Activated CD4-positive, alpha-beta memory T cell treated with anti-CD3 and anti-CD28 coated beads, Interleukin-2, amount 10 ng/mL, durations not matched to agents 7 days and 5 days (primary cell): ENCODE measurements at regions not wholly inside any gene's neighbourhood (a gene's known extent, or its start where the extent isn't known, plus 50 kb on each side); places are given as distances from the start of the nearest gene placed in this dataset.
A peak's percentile ranks its signal among the peaks of the same experiment; 100 is the strongest.
"Not testable (repeated sequence)": the region's sequence is repeated elsewhere in the genome, so short reads cannot be mapped to it uniquely, and the experiment has no call there.

Experiments used
- CTCF ChIA-PET: fragments of 350-600 bp; sonication (Branson Sonifier 250); formaldehyde crosslinking; loops from one replicate; lab custom pipeline; 2021; ENCODE audit warnings: antibody characterized with exemption, inconsistent platforms; lab: Charles Lee
- POLR2A ChIA-PET: fragments of 350-600 bp; sonication (Branson Sonifier 250); formaldehyde crosslinking; loops from one replicate; lab custom pipeline; 2021; ENCODE audit warnings: antibody characterized with exemption; lab: Charles Lee
- DNase-seq: peaks from one replicate; pipeline ENCODE4 v3.0.0-alpha.2; 2020
- H3K27ac Mint-ChIP-seq: one replicate; pipeline ENCODE4 v1.8.0; 2021; ENCODE audit warnings: mild to moderate bottlenecking, mixed read lengths
- H3K27me3 Mint-ChIP-seq: one replicate; pipeline ENCODE4 v1.8.0; 2021; ENCODE audit warnings: mixed read lengths
- H3K36me3 Mint-ChIP-seq: one replicate; pipeline ENCODE4 v1.8.0; 2021; ENCODE audit warnings: low read depth, mixed read lengths
- H3K4me1 Mint-ChIP-seq: one replicate; pipeline ENCODE4 v1.8.0; 2021; ENCODE audit warnings: mixed read lengths
- H3K4me3 Mint-ChIP-seq: one replicate; pipeline ENCODE4 v1.8.0; 2021; ENCODE audit warnings: mild to moderate bottlenecking, mixed read lengths
- H3K9me3 Mint-ChIP-seq: one replicate; pipeline ENCODE4 v1.8.0; 2021; ENCODE audit warnings: mixed read lengths

GRCh38 chr14:71247106-71247505 lies 339.8 kb downstream of the PCNX1 start:
- DNase-seq = no peak
- Mint-ChIP-seq H3K4me1 (peaks cover 45% of the 10 kb centered on the region), H3K36me3 (peaks cover 26% of the 10 kb centered on the region), H3K27ac (peak overlapping the region; percentile 82), H3K4me3 (peak overlapping the region; percentile 27), H3K9me3 (peaks cover 29% of the 10 kb centered on the region), H3K27me3 (no peaks in the 10 kb centered on the region)
- ChIA-PET POLR2A (interaction anchor here (1.1 to 1.9 kb wide), 4 partner anchors 20 to 152 kb away, joined by 3 to 7 read pairs (median 4); no protein-coding TSS in a partner anchor), CTCF (no interaction called here)

- ChIA-PET POLR2A (no interaction called here), CTCF (no interaction called here)
- no peak for DNase-seq
- H3K4me1 Mint-ChIP-seq = peaks cover 45% of the 10 kb centered on the region
- H3K27ac Mint-ChIP-seq = no peak overlapping the region
- H3K4me3 Mint-ChIP-seq = no peak overlapping the region
- H3K36me3 Mint-ChIP-seq = peaks cover 26% of the 10 kb centered on the region
- no peaks in the 10 kb centered on the region for H3K27me3 Mint-ChIP-seq
- peaks cover 29% of the 10 kb centered on the region for H3K9me3 Mint-ChIP-seq
Observed at GRCh38 chr14:71248194-71248593, 340.9 kb downstream of the PCNX1 start.

GRCh38 chr14:71250347-71250746 lies 343.1 kb downstream of the PCNX1 start:
- Mint-ChIP-seq H3K9me3 (peaks cover 33% of the 10 kb centered on the region), H3K27ac (no peak overlapping the region), H3K4me3 (no peak overlapping the region), H3K4me1 (peaks cover 29% of the 10 kb centered on the region), H3K27me3 (no peaks in the 10 kb centered on the region), H3K36me3 (peaks cover 26% of the 10 kb centered on the region)
- CTCF ChIA-PET = no interaction called here
- no peak for DNase-seq
- POLR2A ChIA-PET = no interaction called here

- CTCF ChIA-PET = no interaction called here
- no peak overlapping the region for H3K27ac Mint-ChIP-seq
- H3K4me3 Mint-ChIP-seq = no peak overlapping the region
- POLR2A ChIA-PET = no interaction called here
- peaks cover 30% of the 10 kb centered on the region for H3K9me3 Mint-ChIP-seq
- peaks cover 25% of the 10 kb centered on the region for H3K4me1 Mint-ChIP-seq
- no peaks in the 10 kb centered on the region for H3K27me3 Mint-ChIP-seq
- DNase-seq = no peak
- H3K36me3 Mint-ChIP-seq = peaks cover 26% of the 10 kb centered on the region
Observed at GRCh38 chr14:71250791-71251190, 343.5 kb downstream of the PCNX1 start.

- Mint-ChIP-seq H3K9me3 (peaks cover 34% of the 10 kb centered on the region), H3K4me3 (peak overlapping the region; percentile 22)
- CTCF ChIA-PET, H3K4me1 Mint-ChIP-seq, POLR2A ChIA-PET, H3K36me3 Mint-ChIP-seq, DNase-seq, H3K27me3 Mint-ChIP-seq, H3K27ac Mint-ChIP-seq: not testable (repeated sequence)
Observed at GRCh38 chr14:71254091-71254719, 346.9 kb downstream of the PCNX1 start.

GRCh38 chr14:71261206-71261605 lies 353.9 kb downstream of the PCNX1 start:
- Mint-ChIP-seq H3K27me3 (peaks cover 2% of the 10 kb centered on the region), H3K4me3 (no peak overlapping the region), H3K9me3 (peaks cover 40% of the 10 kb centered on the region), H3K4me1 (peaks cover 10% of the 10 kb centered on the region), H3K27ac (no peak overlapping the region), H3K36me3 (peaks cover 21% of the 10 kb centered on the region)
- ChIA-PET POLR2A (interaction anchor here (0.7 kb wide), 1 partner anchor 124 kb away, joined by 3 read pairs; no protein-coding TSS in a partner anchor), CTCF (no interaction called here)
- DNase-seq = no peak

- Mint-ChIP-seq H3K9me3 (peaks cover 32% of the 10 kb centered on the region), H3K27me3 (peaks cover 2% of the 10 kb centered on the region), H3K4me3 (no peak overlapping the region), H3K36me3 (peaks cover 21% of the 10 kb centered on the region), H3K4me1 (peaks cover 19% of the 10 kb centered on the region), H3K27ac (no peak overlapping the region)
- POLR2A ChIA-PET = no interaction called here
- no peak for DNase-seq
- CTCF ChIA-PET = no interaction called here
Observed at GRCh38 chr14:71262441-71262840, 355.2 kb downstream of the PCNX1 start.

GRCh38 chr14:71264260-71264659 lies 357.0 kb downstream of the PCNX1 start:
- H3K27ac Mint-ChIP-seq = no peak overlapping the region
- CTCF ChIA-PET = no interaction called here
- H3K4me1 Mint-ChIP-seq = peaks cover 28% of the 10 kb centered on the region
- H3K9me3 Mint-ChIP-seq = peaks cover 27% of the 10 kb centered on the region
- POLR2A ChIA-PET = no interaction called here
- peaks cover 26% of the 10 kb centered on the region for H3K36me3 Mint-ChIP-seq
- no peak overlapping the region for H3K4me3 Mint-ChIP-seq
- DNase-seq = no peak
- H3K27me3 Mint-ChIP-seq = peaks cover 2% of the 10 kb centered on the region

GRCh38 chr14:71267007-71267513 lies 359.8 kb downstream of the PCNX1 start:
- peak; percentile 30 for DNase-seq
- ChIA-PET CTCF (no interaction called here), POLR2A (interaction anchor here (0.5 to 1.7 kb wide), 4 partner anchors 21 to 125 kb away, joined by 4 to 7 read pairs (median 6); no protein-coding TSS in a partner anchor)
- Mint-ChIP-seq H3K4me1 (peaks cover 40% of the 10 kb centered on the region), H3K9me3 (peaks cover 29% of the 10 kb centered on the region), H3K4me3 (peak overlapping the region; percentile 67), H3K27ac (peak overlapping the region; percentile 69), H3K27me3 (peaks cover 2% of the 10 kb centered on the region), H3K36me3 (peaks cover 40% of the 10 kb centered on the region)

GRCh38 chr14:71267691-71268090 lies 360.4 kb downstream of the PCNX1 start:
- H3K4me3 Mint-ChIP-seq = peak overlapping the region; percentile 67
- ChIA-PET CTCF (interaction anchor here (0.5 kb wide), 1 partner anchor 15 kb away, joined by 3 read pairs; no protein-coding TSS in a partner anchor), POLR2A (interaction anchor here (0.5 to 1.7 kb wide), 4 partner anchors 21 to 125 kb away, joined by 4 to 7 read pairs (median 6); no protein-coding TSS in a partner anchor)
- H3K27me3 Mint-ChIP-seq = peaks cover 2% of the 10 kb centered on the region
- H3K9me3 Mint-ChIP-seq = peaks cover 26% of the 10 kb centered on the region
- peaks cover 42% of the 10 kb centered on the region for H3K4me1 Mint-ChIP-seq
- peak overlapping the region; percentile 69 for H3K27ac Mint-ChIP-seq
- no peak for DNase-seq
- H3K36me3 Mint-ChIP-seq = peaks cover 39% of the 10 kb centered on the region

- CTCF ChIA-PET = no interaction called here
- Mint-ChIP-seq H3K4me1 (peaks cover 38% of the 10 kb centered on the region), H3K27me3 (no peaks in the 10 kb centered on the region), H3K27ac (no peak overlapping the region), H3K4me3 (no peak overlapping the region), H3K9me3 (peaks cover 21% of the 10 kb centered on the region), H3K36me3 (peaks cover 31% of the 10 kb centered on the region)
- POLR2A ChIA-PET = no interaction called here
- no peak for DNase-seq
Observed at GRCh38 chr14:71270111-71270510, 362.9 kb downstream of the PCNX1 start.

- Mint-ChIP-seq H3K4me1 (peaks cover 30% of the 10 kb centered on the region), H3K27ac (no peak overlapping the region), H3K27me3 (peaks cover 4% of the 10 kb centered on the region), H3K9me3 (peaks cover 24% of the 10 kb centered on the region), H3K4me3 (no peak overlapping the region), H3K36me3 (peaks cover 30% of the 10 kb centered on the region)
- no peak for DNase-seq
- CTCF ChIA-PET = no interaction called here
- POLR2A ChIA-PET = interaction anchor here (0.7 kb wide), 1 partner anchor 50 kb away, joined by 3 read pairs; no protein-coding TSS in a partner anchor
Observed at GRCh38 chr14:71271166-71271945, 364.1 kb downstream of the PCNX1 start.

GRCh38 chr14:71273366-71273765 lies 366.1 kb downstream of the PCNX1 start:
- Mint-ChIP-seq H3K36me3 (peaks cover 28% of the 10 kb centered on the region), H3K4me3 (no peak overlapping the region), H3K9me3 (peaks cover 22% of the 10 kb centered on the region), H3K4me1 (peaks cover 15% of the 10 kb centered on the region), H3K27ac (no peak overlapping the region), H3K27me3 (peaks cover 6% of the 10 kb centered on the region)
- no peak for DNase-seq
- CTCF ChIA-PET = no interaction called here
- POLR2A ChIA-PET = no interaction called here
